DND-41 (cell line): ENCODE measurements at regions not wholly inside any gene's neighbourhood (a gene's known extent, or its start where the extent isn't known, plus 50 kb on each side); places are given as distances from the start of the nearest gene placed in this dataset.

Experiments
- ATAC-seq: fragments of 200-7000 bp; cut with Tn5 transposase; 3 replicates; pipeline ENCODE4 v1.9.1; 2021; ENCODE audit warnings: low read depth; ENCODE audit not compliant: insufficient read depth
- DNase-seq: peaks from one replicate; pipeline ENCODE4 v3.0.0-alpha.2; 2020
- H2AFZ ChIP-seq: 2 replicates; pipeline ENCODE4 v1.6.0; 2012; ENCODE audit warnings: low read depth, low read length
- H3K27ac ChIP-seq: 2 replicates; pipeline ENCODE4 v1.5.1; 2012; ENCODE audit warnings: low read length, inconsistent platforms
- H3K27me3 ChIP-seq: fragments of 200-600 bp; sonication (generic); 2 replicates; pipeline ENCODE4 v1.6.0; 2012; ENCODE audit warnings: low read length, mild to moderate bottlenecking, inconsistent platforms; ENCODE audit not compliant: insufficient read depth, poor library complexity
- H3K36me3 ChIP-seq: 2 replicates; pipeline ENCODE4 v1.5.1; 2012; ENCODE audit warnings: low read length, inconsistent platforms; ENCODE audit not compliant: insufficient read depth
- H3K4me1 ChIP-seq: 2 replicates; pipeline ENCODE4 v1.5.1; 2012; ENCODE audit warnings: mild to moderate bottlenecking, low read length; ENCODE audit not compliant: insufficient read depth
- H3K4me2 ChIP-seq: 2 replicates; pipeline ENCODE4 v1.6.0; 2012; ENCODE audit warnings: mild to moderate bottlenecking, moderate library complexity, low read length, inconsistent platforms; ENCODE audit not compliant: insufficient read depth
- H3K4me3 ChIP-seq, 2 experiments: fragments of 200-600 bp in 1 of 2; shearing (Covaris generic) in 1 of 2; 2 replicates each; pipeline ENCODE4 v1.5.1; 2012 to 2016; ENCODE audit warnings: inconsistent platforms in 2 of 2, low read length in 2 of 2, mild to moderate bottlenecking in 2 of 2, low read depth in 1 of 2, moderate library complexity in 1 of 2
- H3K79me2 ChIP-seq: 2 replicates; pipeline ENCODE4 v1.6.0; 2012; ENCODE audit warnings: low read length, inconsistent platforms; ENCODE audit not compliant: insufficient read depth
- H3K9ac ChIP-seq: 2 replicates; pipeline ENCODE4 v1.6.0; 2012; ENCODE audit warnings: low read depth, mild to moderate bottlenecking, inconsistent platforms, low read length, moderate library complexity
- H3K9me3 ChIP-seq: 2 replicates; pipeline ENCODE4 v1.5.1; 2012; ENCODE audit warnings: low read length, moderate library complexity, mild to moderate bottlenecking, inconsistent platforms; ENCODE audit not compliant: insufficient read depth, severe bottlenecking
- H4K20me1 ChIP-seq: 2 replicates; pipeline ENCODE4 v1.6.0; 2012; ENCODE audit warnings: low read length; ENCODE audit not compliant: insufficient read depth
- CTCF ChIP-seq: IDR thresholded peaks from 2 replicates; pipeline ENCODE4 v1.5.1; 2012; ENCODE audit warnings: borderline replicate concordance, low read length, moderate library complexity, mild to moderate bottlenecking; ENCODE audit not compliant: poor library complexity, severe bottlenecking; ENCODE audit errors: extremely low read depth
- EZH2 ChIP-seq: IDR thresholded peaks from 3 replicates; pipeline ENCODE4 v1.6.1; 2012; ENCODE audit warnings: borderline replicate concordance, low read depth, mild to moderate bottlenecking, moderate library complexity, low read length, inconsistent platforms; ENCODE audit not compliant: severe bottlenecking

- Histone ChIP-seq H3K9ac (no peak overlapping the region), H4K20me1 (no peaks in the 10 kb centered on the region), H3K36me3 (no peaks in the 10 kb centered on the region), H3K4me3 (no peak overlapping the region), H2AFZ (no peak overlapping the region), H3K79me2 (no peaks in the 10 kb centered on the region), H3K4me2 (no peak overlapping the region), H3K4me1 (no peaks in the 10 kb centered on the region), H3K9me3 (no peaks in the 10 kb centered on the region), H3K27ac (no peak overlapping the region), H3K27me3 (peaks cover 4% of the 10 kb centered on the region)
- no peak for TF ChIP-seq CTCF
- no peak for TF ChIP-seq EZH2
- DNase-seq (no peak), ATAC-seq (no peak)
These were observed 135.4 kb upstream of the LINGO1 start for GRCh38 chr15:77768107-77768506.

GRCh38 chr15:77764095-77764494, 131.4 kb upstream of the LINGO1 start:
- no peak for TF ChIP-seq CTCF
- no peak for TF ChIP-seq EZH2
- H3K27ac ChIP-seq, result no peak overlapping the region

GRCh38 chr15:77762747-77763355, 130.1 kb upstream of the LINGO1 start:
- Histone ChIP-seq H3K4me3 (no peak overlapping the region), H2AFZ (no peak overlapping the region), H3K4me1 (no peaks in the 10 kb centered on the region), H3K9ac (no peak overlapping the region), H3K36me3 (no peaks in the 10 kb centered on the region), H3K9me3 (no peaks in the 10 kb centered on the region), H3K4me2 (no peak overlapping the region), H3K27me3 (peaks cover 4% of the 10 kb centered on the region), H4K20me1 (peaks cover 6% of the 10 kb centered on the region; the same call in 1 of the 2 replicates), H3K27ac (no peak overlapping the region), H3K79me2 (no peaks in the 10 kb centered on the region)
- DNase-seq, result no peak
- no peak for ATAC-seq
- TF ChIP-seq EZH2, result no peak
- no peak for TF ChIP-seq CTCF

More at GRCh38 chr15:77764095-77764494, 131.4 kb upstream of the LINGO1 start:
- H3K9me3 ChIP-seq, result no peaks in the 10 kb centered on the region
- no peak overlapping the region for H3K4me3 ChIP-seq
- H4K20me1 ChIP-seq, result peaks cover 3% of the 10 kb centered on the region; the same call in 1 of the 2 replicates
- no peak overlapping the region for H3K9ac ChIP-seq
- no peaks in the 10 kb centered on the region for H3K36me3 ChIP-seq
- H2AFZ ChIP-seq, result no peak overlapping the region
- H3K27me3 ChIP-seq, result peaks cover 4% of the 10 kb centered on the region
- no peaks in the 10 kb centered on the region for H3K79me2 ChIP-seq
- DNase-seq, result no peak
- ATAC-seq, result no peak
- no peak overlapping the region for H3K4me2 ChIP-seq
- no peaks in the 10 kb centered on the region for H3K4me1 ChIP-seq
